ENCODE measurements at regions not wholly inside any gene's neighbourhood (a gene's known extent, or its start where the extent isn't known, plus 50 kb on each side); places are given as distances from the start of the nearest gene placed in this dataset.
A peak's percentile ranks its signal among the peaks of the same experiment; 100 is the strongest.

DNA sequence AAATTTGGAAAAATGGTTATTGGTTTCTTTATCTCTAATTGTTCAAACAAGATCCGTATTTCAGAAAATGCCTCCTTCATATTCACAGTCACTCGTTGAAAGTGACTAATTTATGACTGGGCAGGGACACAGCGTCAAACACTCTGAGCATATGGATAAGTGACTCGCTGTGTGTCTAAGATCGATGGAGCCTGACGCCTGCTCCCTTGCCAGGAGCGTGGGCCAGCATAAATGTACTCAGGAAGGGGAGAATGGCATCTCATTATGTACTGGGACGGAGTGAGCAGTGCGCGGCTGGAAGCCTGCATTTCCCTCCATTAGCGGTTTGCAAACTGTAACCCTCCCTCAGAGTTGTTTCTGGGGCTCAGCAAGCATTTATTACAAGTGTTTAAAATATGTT is 79.8 kb upstream of the CAST start:
- no peak overlapping the region for H3K4me3 ChIP-seq (ENCODE audit: low read depth, low read length)
- peaks cover 4% of the 10 kb centered on the region for H3K27me3 ChIP-seq (ENCODE audit: control insufficient read depth, insufficient read depth, low read length)
- TF ChIP-seq, protein P1, sequence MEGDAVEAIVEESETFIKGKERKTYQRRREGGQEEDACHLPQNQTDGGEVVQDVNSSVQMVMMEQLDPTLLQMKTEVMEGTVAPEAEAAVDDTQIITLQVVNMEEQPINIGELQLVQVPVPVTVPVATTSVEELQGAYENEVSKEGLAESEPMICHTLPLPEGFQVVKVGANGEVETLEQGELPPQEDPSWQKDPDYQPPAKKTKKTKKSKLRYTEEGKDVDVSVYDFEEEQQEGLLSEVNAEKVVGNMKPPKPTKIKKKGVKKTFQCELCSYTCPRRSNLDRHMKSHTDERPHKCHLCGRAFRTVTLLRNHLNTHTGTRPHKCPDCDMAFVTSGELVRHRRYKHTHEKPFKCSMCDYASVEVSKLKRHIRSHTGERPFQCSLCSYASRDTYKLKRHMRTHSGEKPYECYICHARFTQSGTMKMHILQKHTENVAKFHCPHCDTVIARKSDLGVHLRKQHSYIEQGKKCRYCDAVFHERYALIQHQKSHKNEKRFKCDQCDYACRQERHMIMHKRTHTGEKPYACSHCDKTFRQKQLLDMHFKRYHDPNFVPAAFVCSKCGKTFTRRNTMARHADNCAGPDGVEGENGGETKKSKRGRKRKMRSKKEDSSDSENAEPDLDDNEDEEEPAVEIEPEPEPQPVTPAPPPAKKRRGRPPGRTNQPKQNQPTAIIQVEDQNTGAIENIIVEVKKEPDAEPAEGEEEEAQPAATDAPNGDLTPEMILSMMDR (IDR thresholded peaks at IDR 0.05; ENCODE audit: insufficient read depth, low read length, severe bottlenecking) = no peak
- FAIRE-seq (no peak), DNase-seq (ENCODE audit: low read depth) (peak; percentile 76)
- no peaks in the 10 kb centered on the region for H3K36me3 ChIP-seq (ENCODE audit: control insufficient read depth, insufficient read depth, low read length)

DNA sequence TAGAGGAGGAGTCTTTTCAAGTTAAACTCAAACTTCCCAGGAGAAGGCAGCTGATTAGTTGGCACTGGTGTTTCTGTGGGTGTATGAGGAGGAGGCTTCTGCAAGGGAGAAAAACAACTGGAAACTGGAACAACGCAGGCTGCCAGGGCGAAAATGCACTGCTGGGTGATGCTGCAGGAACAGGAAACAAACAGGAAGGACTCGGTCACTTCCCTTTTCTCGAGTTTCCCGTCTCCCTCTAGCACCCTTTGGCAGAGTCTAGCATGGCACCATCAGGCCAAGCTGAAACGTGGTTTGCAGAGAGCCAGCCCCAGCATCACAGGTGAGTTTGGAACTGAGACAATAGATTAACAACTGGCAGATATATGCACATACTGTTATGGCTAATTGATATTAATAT is 77.5 kb upstream of the CAST start:
- Histone ChIP-seq H3K36me3 (ENCODE audit: control insufficient read depth, insufficient read depth, low read length) (no peaks in the 10 kb centered on the region), H3K4me3 (ENCODE audit: low read depth, low read length) (no peak overlapping the region), H3K27me3 (ENCODE audit: control insufficient read depth, insufficient read depth, low read length) (peaks cover 4% of the 10 kb centered on the region)
- DNase-seq (ENCODE audit: low read depth) (no peak), FAIRE-seq (no peak)
- TF ChIP-seq, protein P1 (IDR thresholded peaks at IDR 0.05; ENCODE audit: insufficient read depth, low read length, severe bottlenecking) = no peak

DNA sequence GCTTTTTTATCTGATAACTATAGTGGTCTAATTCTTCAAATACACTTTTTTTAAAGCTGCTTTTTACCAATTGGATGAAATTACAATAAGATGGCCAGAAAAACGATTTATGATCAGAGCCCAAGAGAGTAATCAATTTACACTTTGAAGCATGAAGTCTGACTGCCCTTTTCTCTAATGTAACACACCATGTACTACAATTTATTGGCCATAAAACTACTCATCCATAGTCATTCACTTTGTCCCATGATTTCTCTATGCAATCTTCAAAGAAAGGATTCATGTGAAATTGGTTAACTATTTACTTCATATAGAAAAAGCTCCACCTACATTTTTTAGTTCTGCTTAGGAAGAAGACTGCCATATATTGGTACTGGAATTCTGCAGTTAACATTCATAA is 73.6 kb upstream of the CAST start:
- Histone ChIP-seq H3K4me3 (ENCODE audit: low read depth, low read length) (no peak overlapping the region), H3K27me3 (ENCODE audit: control insufficient read depth, insufficient read depth, low read length) (peaks cover 4% of the 10 kb centered on the region), H3K36me3 (ENCODE audit: control insufficient read depth, insufficient read depth, low read length) (no peaks in the 10 kb centered on the region)
- FAIRE-seq (no peak), DNase-seq (ENCODE audit: low read depth) (no peak)
- TF ChIP-seq, protein P1 (IDR thresholded peaks at IDR 0.05; ENCODE audit: insufficient read depth, low read length, severe bottlenecking) = no peak

DNA sequence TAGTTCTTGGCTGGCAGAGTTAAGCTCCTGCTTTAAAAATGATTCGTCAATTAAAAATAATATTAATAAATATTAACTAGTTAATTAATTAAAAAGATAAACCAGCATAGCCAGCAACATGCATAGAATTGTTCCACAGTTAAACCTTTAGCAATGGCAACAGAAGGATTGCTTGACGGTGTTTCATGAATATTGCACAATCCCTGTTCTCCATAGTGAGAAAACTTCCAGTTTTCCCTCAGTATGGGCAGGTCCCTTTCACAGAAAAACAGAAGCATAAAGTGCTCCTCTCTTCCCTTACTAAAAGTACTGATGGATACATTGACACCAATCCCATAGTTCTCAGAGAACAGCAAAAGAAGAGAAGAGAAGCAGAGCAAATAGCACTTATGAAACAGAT is 71.4 kb upstream of the CAST start:
- Histone ChIP-seq H3K4me3 (ENCODE audit: low read depth, low read length) (no peak overlapping the region), H3K36me3 (ENCODE audit: control insufficient read depth, insufficient read depth, low read length) (no peaks in the 10 kb centered on the region), H3K27me3 (ENCODE audit: control insufficient read depth, insufficient read depth, low read length) (peaks cover 2% of the 10 kb centered on the region)
- DNase-seq (ENCODE audit: low read depth) (no peak), FAIRE-seq (no peak)
- TF ChIP-seq, protein P1 (IDR thresholded peaks at IDR 0.05; ENCODE audit: insufficient read depth, low read length, severe bottlenecking) = no peak

DNA sequence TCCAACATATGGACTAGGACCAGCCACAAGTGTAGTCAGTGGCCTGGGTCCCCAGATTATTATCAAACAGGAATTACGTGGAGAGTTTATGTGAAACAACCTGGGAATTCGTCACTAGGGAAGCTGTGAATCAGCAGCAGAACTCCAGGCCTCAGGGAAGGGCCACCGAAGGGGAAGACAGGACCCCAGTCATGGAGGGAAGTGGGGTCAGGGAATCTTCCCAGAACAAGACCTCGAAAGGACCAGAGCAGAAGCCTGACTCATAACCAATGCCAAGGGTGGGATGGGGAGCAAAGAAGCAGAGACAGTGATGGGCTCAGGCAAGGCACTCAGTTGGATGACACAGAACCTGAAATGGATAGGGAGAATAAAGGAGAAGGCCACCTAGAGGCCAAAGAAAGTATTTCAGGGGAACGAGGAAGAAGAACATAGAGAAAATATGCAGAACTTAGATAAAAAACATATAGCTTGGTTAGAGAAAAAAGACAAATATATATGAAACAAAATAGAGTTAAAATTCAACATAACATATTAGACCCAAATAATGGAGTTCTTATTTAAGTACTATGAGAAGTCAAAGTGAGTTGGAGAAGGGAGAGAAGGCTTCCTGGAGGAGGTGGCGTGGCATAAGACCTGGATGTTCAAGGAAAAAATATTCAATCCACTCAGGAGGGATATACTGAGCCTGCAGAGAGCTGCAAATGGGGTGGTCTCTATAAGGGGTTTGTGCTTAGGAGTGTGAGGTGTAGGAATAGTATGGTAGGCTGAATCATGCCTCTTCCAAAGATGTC is 66.7 kb upstream of the CAST start:
- DNase-seq (ENCODE audit: low read depth) (peak; percentile 21), FAIRE-seq (peak; percentile 68)
- no peak overlapping the region for H3K4me3 ChIP-seq (ENCODE audit: low read depth, low read length)
- H3K27me3 ChIP-seq (ENCODE audit: control insufficient read depth, insufficient read depth, low read length) = no peaks in the 10 kb centered on the region
- H3K36me3 ChIP-seq (ENCODE audit: control insufficient read depth, insufficient read depth, low read length) = no peaks in the 10 kb centered on the region
- TF ChIP-seq, protein P1 (IDR thresholded peaks at IDR 0.05; ENCODE audit: insufficient read depth, low read length, severe bottlenecking) = peak; percentile 29

Measured in bronchial epithelial cell (primary cell).